NCI-H146 (cell line): ENCODE measurements at regions not wholly inside any gene's neighbourhood (a gene's known extent, or its start where the extent isn't known, plus 50 kb on each side); places are given as distances from the start of the nearest gene placed in this dataset.
A peak's percentile ranks its signal among the peaks of the same experiment; 100 is the strongest.

Source experiments
- DNase-seq: peaks from one replicate; lab custom pipeline; 2025; lab: John Stamatoyannopoulos, UW

GRCh38 chr18:30342675-30343074 is 699.9 kb downstream of the DSC3 start:
- no peak for DNase-seq

GRCh38 chr18:30334781-30335180 is 707.8 kb downstream of the DSC3 start:
- DNase-seq: no peak

GRCh38 chr18:30333310-30333709 is 709.2 kb downstream of the DSC3 start:
- no peak for DNase-seq

GRCh38 chr18:30328839-30329238 is 713.7 kb downstream of the DSC3 start:
- no peak for DNase-seq

GRCh38 chr18:30302181-30302580 is 740.4 kb downstream of the DSC3 start:
- no peak for DNase-seq

- no peak for DNase-seq
These were observed 743.8 kb downstream of the DSC3 start for GRCh38 chr18:30298769-30299168.

- no peak for DNase-seq
These were observed 753.7 kb downstream of the DSC3 start for GRCh38 chr18:30288662-30289414.

GRCh38 chr18:30280861-30281470 is 761.6 kb downstream of the DSC3 start:
- peak; percentile 62 for DNase-seq

- DNase-seq: no peak
These were observed 762.4 kb downstream of the DSC3 start for GRCh38 chr18:30280186-30280585.

GRCh38 chr18:30277676-30278075 is 764.9 kb downstream of the DSC3 start:
- DNase-seq: no peak

GRCh38 chr18:30271716-30272115 is 770.8 kb downstream of the DSC3 start:
- no peak for DNase-seq

GRCh38 chr18:30265190-30265589 is 777.4 kb downstream of the DSC3 start:
- no peak for DNase-seq

GRCh38 chr18:30254331-30254730 is 788.2 kb downstream of the DSC3 start:
- DNase-seq: no peak

GRCh38 chr18:30248056-30248455 is 794.5 kb downstream of the DSC3 start:
- no peak for DNase-seq

GRCh38 chr18:30245766-30246455 is 796.6 kb downstream of the DSC3 start:
- DNase-seq: no peak

- DNase-seq: no peak
These were observed 807.8 kb downstream of the DSC3 start for GRCh38 chr18:30234755-30235154.

GRCh38 chr18:30211112-30211511 is 831.4 kb downstream of the DSC3 start:
- no peak for DNase-seq

- DNase-seq: no peak
These were observed 834.0 kb downstream of the DSC3 start for GRCh38 chr18:30208546-30208945.

- DNase-seq: no peak
These were observed 850.3 kb downstream of the DSC3 start for GRCh38 chr18:30192216-30192615.

GRCh38 chr18:30186245-30186644 is 856.3 kb downstream of the DSC3 start:
- DNase-seq: no peak

- DNase-seq: no peak
These were observed 865.5 kb downstream of the DSC3 start for GRCh38 chr18:30177056-30177455.

GRCh38 chr18:30175621-30176225 is 866.8 kb downstream of the DSC3 start:
- DNase-seq: peak; percentile 33

GRCh38 chr18:30175061-30175574 is 867.4 kb downstream of the DSC3 start:
- peak; percentile 9 for DNase-seq
